ENCODE measurements at regions not wholly inside any gene's neighbourhood (a gene's known extent, or its start where the extent isn't known, plus 50 kb on each side); places are given as distances from the start of the nearest gene placed in this dataset.

- no peak for DNase-seq
These were observed 176.0 kb downstream of the ESRRB start for GRCh38 chr14:76551906-76552305.

GRCh38 chr14:76564471-76565422 lies 188.8 kb downstream of the ESRRB start:
- peak in 1 of 4 experiments; percentile 5 for DNase-seq

DNA sequence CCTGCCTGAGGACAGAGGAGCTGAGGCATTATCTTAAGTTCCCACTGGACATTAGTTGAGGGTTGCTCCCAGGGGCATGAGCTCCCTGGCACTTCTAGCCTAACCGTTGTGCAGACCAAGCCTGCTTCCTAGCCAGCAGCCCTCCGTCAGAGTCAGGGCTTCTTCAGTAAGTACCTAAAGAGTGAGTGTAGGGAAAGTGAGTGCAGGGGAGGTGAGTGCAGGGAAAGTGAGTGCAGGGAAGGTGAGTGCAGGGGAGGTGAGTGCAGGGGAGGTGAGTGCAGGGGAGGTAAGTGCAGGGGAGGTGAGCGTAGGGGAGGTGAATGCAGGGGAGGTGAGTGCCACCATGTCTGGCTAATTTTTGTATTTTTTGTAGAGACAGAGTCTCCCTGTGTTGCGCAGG lies 190.5 kb downstream of the ESRRB start:
- DNase-seq = no peak

- DNase-seq = no peak
These were observed 186.7 kb upstream of the VASH1 start for GRCh38 chr14:76574416-76575095.

DNA sequence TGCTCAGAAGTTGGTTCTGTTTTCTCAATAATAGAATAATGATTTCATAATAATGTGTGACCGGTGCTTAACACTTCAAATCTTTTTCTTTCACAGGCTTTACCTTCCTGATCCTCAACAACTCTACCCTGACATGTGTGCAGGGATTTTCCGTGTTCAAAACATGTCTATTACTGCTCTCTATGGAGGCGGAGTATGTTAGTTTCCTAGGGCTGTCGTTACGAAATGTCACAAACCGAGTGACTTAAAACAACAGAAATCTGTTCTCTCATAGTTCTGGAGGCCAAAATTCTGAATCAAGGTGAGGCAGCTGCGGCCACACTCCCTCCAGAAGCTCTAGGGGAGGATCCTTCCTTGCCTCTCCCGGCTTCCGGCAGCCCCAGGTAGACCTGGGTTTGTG lies 186.2 kb upstream of the VASH1 start:
- DNase-seq = no peak

- peak in 1 of 4 experiments; percentile 12 for DNase-seq
These were observed 185.1 kb upstream of the VASH1 start for GRCh38 chr14:76576047-76576741.

- no peak for DNase-seq
These were observed 184.2 kb upstream of the VASH1 start for GRCh38 chr14:76577090-76577489.

GRCh38 chr14:76577837-76578236 lies 183.4 kb upstream of the VASH1 start:
- no peak for DNase-seq

- DNase-seq = no peak
These were observed 180.9 kb upstream of the VASH1 start for GRCh38 chr14:76580399-76580798.

DNA sequence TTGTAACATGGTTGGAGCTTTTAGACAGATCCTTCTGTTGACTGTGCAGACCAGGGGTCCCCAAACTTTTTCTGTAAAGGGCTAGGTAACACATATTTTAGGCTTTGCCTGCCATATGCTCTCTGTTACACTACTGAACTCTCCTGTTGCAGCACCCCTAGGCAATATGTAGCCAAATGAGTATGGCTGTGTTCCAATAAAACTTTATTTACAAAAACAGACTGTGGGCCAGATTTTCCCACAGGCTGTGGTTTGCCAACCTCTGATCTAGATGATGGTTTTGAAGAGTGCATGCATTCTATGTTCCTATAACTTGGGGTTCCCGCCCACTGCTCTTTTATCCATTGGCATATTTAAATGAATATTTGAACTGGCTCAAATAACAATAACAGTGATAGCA lies 180.3 kb upstream of the VASH1 start:
- no peak for DNase-seq

DNA sequence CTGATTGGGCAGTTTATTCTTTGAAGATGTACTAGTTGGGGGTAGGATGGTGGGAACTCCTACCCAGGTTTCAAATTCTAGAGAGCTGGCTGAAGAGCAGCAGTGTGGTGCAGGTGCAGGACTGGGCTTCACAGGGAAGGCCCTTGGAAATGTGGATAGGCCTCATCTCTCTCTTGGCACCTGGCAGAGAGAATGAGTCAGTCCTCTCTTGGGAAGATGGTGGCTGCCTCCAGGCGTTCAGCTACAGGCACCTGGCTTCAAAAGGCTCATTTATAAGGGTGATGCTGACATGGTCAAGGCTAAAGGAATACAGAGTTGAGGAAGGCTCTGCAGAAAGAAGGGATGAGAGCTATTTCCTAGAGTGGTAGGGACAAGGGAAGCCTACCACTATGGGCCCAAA lies 179.7 kb upstream of the VASH1 start:
- no peak for DNase-seq

GRCh38 chr14:76582447-76582846 lies 178.8 kb upstream of the VASH1 start:
- DNase-seq = no peak

GRCh38 chr14:76583174-76583573 lies 178.1 kb upstream of the VASH1 start:
- no peak for DNase-seq

GRCh38 chr14:76583805-76584204 lies 177.5 kb upstream of the VASH1 start:
- DNase-seq = no peak

DNA sequence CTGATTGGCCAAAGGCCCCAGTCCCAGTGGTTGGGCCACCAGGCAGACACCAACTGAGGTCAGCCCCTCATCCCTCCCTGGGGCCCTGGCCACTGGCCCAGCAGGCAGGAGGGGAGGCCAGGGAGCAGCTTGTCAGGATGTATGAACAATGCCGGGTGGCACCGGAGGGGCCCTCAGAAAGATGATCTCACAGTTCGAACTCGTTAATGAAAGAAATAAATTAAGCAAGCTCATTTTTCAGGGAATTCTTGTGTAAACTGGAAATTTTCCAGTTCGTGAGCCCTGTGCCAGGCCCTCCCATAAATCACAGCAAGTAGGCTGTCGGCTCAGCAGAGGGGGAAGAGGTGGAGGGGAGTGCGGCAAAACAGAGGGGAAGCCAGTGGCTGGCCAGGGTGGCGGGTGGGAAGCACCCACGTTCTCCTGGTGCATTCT lies 177.0 kb upstream of the VASH1 start:
- no peak for DNase-seq

- DNase-seq = peak; percentile 8 to 65 (median 50)
These were observed 175.7 kb upstream of the VASH1 start for GRCh38 chr14:76585616-76586015.

DNA sequence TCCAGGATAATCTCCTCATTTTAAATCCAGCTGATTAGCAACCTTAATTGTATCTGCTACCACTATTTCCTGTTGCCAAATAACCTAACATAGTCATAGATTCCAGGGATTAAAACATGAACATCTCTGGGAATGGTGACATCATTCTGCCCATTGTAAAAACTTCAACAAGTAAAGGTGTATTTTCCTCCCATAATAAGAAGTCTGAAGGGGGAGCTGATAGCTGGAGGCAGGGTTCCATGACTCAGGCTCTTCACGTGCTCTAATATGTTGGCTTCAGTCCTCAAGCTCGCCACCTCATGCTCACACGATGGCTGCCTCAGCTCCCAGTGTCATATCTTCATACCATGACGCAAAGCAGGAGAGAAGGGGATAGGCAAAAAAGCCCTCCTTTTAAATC lies 172.0 kb upstream of the VASH1 start:
- no peak for DNase-seq

- no peak for DNase-seq
These were observed 170.0 kb upstream of the VASH1 start for GRCh38 chr14:76591266-76591665.

DNA sequence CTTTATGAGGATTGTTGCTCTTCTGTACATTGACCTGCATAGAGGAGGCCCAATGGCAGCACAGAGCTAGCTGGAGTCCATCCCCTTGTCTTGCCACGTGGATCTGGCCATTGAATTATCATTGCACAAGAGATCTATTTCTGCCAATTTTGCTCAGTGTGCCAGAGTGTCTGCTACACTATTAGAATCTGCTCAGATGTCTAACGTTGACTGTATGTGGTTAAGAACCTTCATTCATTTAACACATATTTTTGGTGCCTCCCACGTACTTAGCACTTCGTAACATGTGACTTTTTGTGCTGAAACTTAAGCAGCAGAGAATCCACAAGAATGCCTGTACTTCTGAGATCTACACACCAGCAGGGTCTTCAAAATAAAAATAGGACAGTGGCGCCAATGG lies 166.0 kb upstream of the VASH1 start:
- no peak for DNase-seq

DNA sequence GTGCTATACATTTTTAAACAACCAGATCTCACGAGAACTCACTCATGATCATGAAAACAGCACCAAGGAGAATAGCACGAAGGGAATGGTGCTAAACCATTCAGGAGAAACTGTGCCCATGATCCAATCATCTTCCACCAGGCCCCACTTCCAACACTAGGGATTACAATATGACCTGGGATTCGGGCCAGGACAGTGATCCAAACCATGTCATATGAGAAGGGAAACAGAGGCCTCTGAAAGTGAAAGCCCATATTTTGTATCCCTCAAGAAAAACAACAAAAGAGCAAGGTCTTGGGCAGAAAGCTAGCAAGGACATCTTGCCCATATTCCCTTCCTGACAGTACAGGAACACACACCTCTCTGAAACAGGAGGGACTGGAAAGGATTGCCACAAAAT lies 163.9 kb upstream of the VASH1 start:
- DNase-seq = no peak

GRCh38 chr14:76599141-76599540 lies 162.1 kb upstream of the VASH1 start:
- no peak for DNase-seq

DNA sequence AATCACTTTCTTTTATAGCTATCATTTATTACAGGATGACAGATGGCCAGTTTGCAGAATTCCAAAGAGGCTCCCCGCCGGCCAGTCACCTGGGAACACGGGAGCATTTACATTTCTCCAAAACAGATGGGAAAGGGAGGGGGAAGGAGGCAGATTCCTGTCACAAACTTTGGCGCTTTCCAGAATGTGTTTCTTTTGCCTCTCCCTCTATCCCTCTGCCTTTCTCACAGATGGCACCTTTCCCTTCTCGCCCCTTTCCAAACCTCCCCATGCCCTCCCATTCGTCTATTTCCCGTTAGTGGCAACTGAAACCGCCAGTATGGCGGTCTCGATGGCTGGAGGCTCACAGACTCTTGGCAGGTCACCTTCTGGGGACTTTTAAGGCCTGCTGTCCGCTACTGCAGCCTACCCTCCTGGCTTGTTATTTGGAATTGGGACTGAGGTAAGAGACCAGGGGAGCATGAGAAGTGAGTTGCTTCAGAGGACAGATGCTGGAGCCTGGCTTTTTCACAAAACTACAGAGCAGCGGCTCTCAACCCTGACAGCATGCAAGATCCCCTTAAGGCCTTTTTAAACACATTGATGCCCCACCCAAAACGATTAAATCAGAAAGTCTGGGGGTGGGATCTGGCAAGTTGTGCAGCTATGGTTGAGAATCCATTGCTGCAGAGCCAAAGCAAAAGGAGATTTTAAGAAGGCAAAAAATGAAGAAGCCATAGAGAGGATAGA lies 161.5 kb upstream of the VASH1 start:
- DNase-seq = no peak

- DNase-seq = no peak
These were observed 157.6 kb upstream of the VASH1 start for GRCh38 chr14:76603713-76604112.

Data from suppressor macrophage (primary cell).